NB4 (cell line): ENCODE measurements at regions not wholly inside any gene's neighbourhood (a gene's known extent, or its start where the extent isn't known, plus 50 kb on each side); places are given as distances from the start of the nearest gene placed in this dataset.

ENCODE experiments used
- MAX ChIP-seq: IDR thresholded peaks from 2 replicates; pipeline ENCODE4 v1.6.1; 2011; ENCODE audit warnings: low read depth, low read length
- MYC ChIP-seq: IDR thresholded peaks from 2 replicates; pipeline ENCODE4 v1.6.1; 2011; ENCODE audit warnings: low read depth, low read length
- POLR2A ChIP-seq: IDR thresholded peaks from 2 replicates; pipeline ENCODE4 v1.6.1; 2011; ENCODE audit warnings: mild to moderate bottlenecking; ENCODE audit not compliant: insufficient read length; ENCODE audit errors: extremely low read depth
- TF ChIP-seq, protein P1 (sequence below): IDR thresholded peaks from one replicate; pipeline ENCODE4 v1.5.1; 2012; ENCODE audit warnings: low read depth, low read length

GRCh38 chr3:139797724-139798343, 120.1 kb upstream of the NMNAT3 start:
- TF ChIP-seq, protein P1, sequence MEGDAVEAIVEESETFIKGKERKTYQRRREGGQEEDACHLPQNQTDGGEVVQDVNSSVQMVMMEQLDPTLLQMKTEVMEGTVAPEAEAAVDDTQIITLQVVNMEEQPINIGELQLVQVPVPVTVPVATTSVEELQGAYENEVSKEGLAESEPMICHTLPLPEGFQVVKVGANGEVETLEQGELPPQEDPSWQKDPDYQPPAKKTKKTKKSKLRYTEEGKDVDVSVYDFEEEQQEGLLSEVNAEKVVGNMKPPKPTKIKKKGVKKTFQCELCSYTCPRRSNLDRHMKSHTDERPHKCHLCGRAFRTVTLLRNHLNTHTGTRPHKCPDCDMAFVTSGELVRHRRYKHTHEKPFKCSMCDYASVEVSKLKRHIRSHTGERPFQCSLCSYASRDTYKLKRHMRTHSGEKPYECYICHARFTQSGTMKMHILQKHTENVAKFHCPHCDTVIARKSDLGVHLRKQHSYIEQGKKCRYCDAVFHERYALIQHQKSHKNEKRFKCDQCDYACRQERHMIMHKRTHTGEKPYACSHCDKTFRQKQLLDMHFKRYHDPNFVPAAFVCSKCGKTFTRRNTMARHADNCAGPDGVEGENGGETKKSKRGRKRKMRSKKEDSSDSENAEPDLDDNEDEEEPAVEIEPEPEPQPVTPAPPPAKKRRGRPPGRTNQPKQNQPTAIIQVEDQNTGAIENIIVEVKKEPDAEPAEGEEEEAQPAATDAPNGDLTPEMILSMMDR: no peak
- TF ChIP-seq POLR2A: no peak
- TF ChIP-seq MAX: no peak
- TF ChIP-seq MYC: no peak
